H1 (cell line): ENCODE measurements at regions not wholly inside any gene's neighbourhood (a gene's known extent, or its start where the extent isn't known, plus 50 kb on each side); places are given as distances from the start of the nearest gene placed in this dataset.

Source experiments
- JUND ChIP-seq: IDR thresholded peaks from 2 replicates; pipeline ENCODE4 v1.6.1; 2011; ENCODE audit warnings: mild to moderate bottlenecking, improper control_type of control experiment, low read length
- POLR2A ChIP-seq, 2 experiments: IDR thresholded peaks; 1 replicate in 1 of 2; 2 replicates in 1 of 2; pipeline ENCODE4 v1.6.1; 2011; ENCODE audit warnings: low read depth in 2 of 2, low read length in 2 of 2, mild to moderate bottlenecking in 2 of 2; ENCODE audit errors: control extremely low read depth in 1 of 2
- POLR2AphosphoS5 ChIP-seq: IDR thresholded peaks from 2 replicates; pipeline ENCODE4 v1.6.1; 2011; ENCODE audit warnings: low read depth, low read length
- TF ChIP-seq, protein P1 (sequence below), 3 experiments: IDR thresholded peaks; 1 replicate in 2 of 3; 2 replicates in 1 of 3; pipeline versions ENCODE4 v1.5.1 to v1.6.1; 2011; ENCODE audit warnings: low read length in 3 of 3, mild to moderate bottlenecking in 3 of 3, inconsistent platforms in 2 of 3, low read depth in 1 of 3, moderate library complexity in 1 of 3; ENCODE audit not compliant: insufficient read depth in 1 of 3; ENCODE audit errors: control extremely low read depth in 1 of 3

DNA sequence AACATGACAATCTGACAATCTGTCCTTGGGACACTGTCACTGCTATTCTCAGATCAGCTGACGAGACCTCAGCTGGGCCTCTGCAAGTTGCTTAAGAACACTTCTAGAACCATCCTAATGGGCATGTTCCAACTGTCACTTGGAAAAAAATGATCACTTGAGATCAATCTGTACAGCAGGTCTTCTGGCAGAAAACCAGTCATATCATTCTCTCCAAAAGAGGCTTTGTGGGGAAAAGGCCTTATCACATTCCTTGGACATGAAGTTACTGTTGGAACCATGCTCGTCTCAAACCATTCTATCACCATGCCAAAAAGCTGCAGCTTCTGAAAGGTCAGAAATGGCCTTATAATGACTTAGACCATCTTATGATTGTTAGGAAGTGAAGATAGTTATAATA is 744.2 kb downstream of the USP25 start:
- TF ChIP-seq POLR2A (IDR thresholded peaks at IDR 0.05; ENCODE audit: control extremely low read depth in 1 of 2, low read depth in 2 of 2, low read length in 2 of 2) (no peak), POLR2AphosphoS5 (no peak), JUND (no peak)
- TF ChIP-seq, protein P1, sequence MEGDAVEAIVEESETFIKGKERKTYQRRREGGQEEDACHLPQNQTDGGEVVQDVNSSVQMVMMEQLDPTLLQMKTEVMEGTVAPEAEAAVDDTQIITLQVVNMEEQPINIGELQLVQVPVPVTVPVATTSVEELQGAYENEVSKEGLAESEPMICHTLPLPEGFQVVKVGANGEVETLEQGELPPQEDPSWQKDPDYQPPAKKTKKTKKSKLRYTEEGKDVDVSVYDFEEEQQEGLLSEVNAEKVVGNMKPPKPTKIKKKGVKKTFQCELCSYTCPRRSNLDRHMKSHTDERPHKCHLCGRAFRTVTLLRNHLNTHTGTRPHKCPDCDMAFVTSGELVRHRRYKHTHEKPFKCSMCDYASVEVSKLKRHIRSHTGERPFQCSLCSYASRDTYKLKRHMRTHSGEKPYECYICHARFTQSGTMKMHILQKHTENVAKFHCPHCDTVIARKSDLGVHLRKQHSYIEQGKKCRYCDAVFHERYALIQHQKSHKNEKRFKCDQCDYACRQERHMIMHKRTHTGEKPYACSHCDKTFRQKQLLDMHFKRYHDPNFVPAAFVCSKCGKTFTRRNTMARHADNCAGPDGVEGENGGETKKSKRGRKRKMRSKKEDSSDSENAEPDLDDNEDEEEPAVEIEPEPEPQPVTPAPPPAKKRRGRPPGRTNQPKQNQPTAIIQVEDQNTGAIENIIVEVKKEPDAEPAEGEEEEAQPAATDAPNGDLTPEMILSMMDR (IDR thresholded peaks at IDR 0.05; ENCODE audit: control extremely low read depth in 1 of 3, insufficient read depth in 1 of 3, low read depth in 1 of 3, low read length in 3 of 3): no peak
